Bronchial epithelial cell (primary cell): ENCODE measurements at regions not wholly inside any gene's neighbourhood (a gene's known extent, or its start where the extent isn't known, plus 50 kb on each side); places are given as distances from the start of the nearest gene placed in this dataset.
"Not testable (repeated sequence)": the region's sequence is repeated elsewhere in the genome, so short reads cannot be mapped to it uniquely, and the experiment has no call there.

Experiments
- DNase-seq: peaks from one replicate; pipeline ENCODE4 v3.0.0-alpha.2; 2010; ENCODE audit warnings: low read depth
- FAIRE-seq: peaks from 2 replicates; lab custom pipeline; 2011; peaks lifted over from hg19 to GRCh38; lab: Jason Lieb, UNC
- H3K27me3 ChIP-seq: 2 replicates; pipeline ENCODE4 v1.5.1; 2011; ENCODE audit warnings: low read length; ENCODE audit not compliant: control insufficient read depth, insufficient read depth
- H3K36me3 ChIP-seq: 2 replicates; pipeline ENCODE4 v1.5.1; 2011; ENCODE audit warnings: low read length; ENCODE audit not compliant: control insufficient read depth, insufficient read depth
- H3K4me3 ChIP-seq: 2 replicates; pipeline ENCODE4 v1.5.1; 2011; ENCODE audit warnings: mild to moderate bottlenecking, low read depth, low read length, control low read depth
- TF ChIP-seq, protein P1 (sequence below): IDR thresholded peaks from 2 replicates; pipeline ENCODE4 v1.5.1; 2011; ENCODE audit warnings: mild to moderate bottlenecking, moderate library complexity, low read length, control low read depth, inconsistent platforms; ENCODE audit not compliant: insufficient read depth, severe bottlenecking

DNA sequence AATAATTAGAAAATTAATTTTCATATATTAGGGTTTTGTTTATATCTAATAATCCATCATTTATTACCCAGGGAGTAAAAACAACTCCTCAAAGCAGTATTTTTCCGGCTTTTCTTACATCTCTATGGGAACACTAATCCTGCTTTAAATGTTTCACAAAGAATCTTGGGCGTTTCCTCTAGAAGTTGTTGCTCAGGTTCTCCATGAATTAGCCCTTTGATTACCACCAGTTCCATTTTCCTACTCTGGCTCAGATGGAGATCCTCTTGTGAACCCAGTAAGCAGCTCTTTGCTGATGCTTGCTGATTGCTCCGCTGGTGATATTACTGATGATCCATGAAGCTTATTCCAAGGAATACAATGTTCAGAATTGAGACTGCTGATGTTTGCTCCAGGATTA lies 78.5 kb upstream of the PKP2 start:
- no peaks in the 10 kb centered on the region for H3K27me3 ChIP-seq
- no peaks in the 10 kb centered on the region for H3K36me3 ChIP-seq
- DNase-seq (no peak), FAIRE-seq (no peak)
- no peak overlapping the region for H3K4me3 ChIP-seq
- TF ChIP-seq, protein P1, sequence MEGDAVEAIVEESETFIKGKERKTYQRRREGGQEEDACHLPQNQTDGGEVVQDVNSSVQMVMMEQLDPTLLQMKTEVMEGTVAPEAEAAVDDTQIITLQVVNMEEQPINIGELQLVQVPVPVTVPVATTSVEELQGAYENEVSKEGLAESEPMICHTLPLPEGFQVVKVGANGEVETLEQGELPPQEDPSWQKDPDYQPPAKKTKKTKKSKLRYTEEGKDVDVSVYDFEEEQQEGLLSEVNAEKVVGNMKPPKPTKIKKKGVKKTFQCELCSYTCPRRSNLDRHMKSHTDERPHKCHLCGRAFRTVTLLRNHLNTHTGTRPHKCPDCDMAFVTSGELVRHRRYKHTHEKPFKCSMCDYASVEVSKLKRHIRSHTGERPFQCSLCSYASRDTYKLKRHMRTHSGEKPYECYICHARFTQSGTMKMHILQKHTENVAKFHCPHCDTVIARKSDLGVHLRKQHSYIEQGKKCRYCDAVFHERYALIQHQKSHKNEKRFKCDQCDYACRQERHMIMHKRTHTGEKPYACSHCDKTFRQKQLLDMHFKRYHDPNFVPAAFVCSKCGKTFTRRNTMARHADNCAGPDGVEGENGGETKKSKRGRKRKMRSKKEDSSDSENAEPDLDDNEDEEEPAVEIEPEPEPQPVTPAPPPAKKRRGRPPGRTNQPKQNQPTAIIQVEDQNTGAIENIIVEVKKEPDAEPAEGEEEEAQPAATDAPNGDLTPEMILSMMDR, result no peak

DNA sequence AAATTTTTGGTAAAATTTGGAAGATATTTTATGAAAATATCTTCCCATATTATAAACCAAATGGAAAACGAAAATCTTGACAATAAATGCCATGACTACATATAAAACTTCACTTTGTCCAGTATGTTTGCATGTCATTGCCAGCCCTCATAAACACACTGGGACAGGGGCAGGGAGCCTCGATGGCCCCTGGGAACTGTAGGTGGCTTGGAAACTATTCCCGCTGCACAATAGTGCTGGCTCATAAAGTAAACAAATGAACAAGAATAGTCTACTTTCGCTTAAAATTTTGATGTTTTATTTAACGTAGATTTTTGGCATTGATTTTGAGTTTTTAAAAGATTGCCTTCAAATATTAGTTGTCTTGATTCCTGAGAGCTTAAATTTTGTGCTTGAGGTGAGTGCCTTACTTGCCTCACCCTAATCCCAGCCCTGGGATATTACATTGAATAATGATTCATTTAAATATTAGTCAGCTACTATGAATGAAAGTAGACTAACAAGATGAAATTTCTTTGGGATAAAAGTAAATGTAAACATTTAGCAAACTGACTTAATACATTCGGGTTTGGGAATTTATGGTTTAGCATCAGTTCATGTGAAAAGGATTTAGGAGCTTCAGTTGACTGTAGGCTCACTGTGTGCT lies 74.0 kb upstream of the PKP2 start:
- Histone ChIP-seq H3K27me3 (no peaks in the 10 kb centered on the region), H3K4me3 (no peak overlapping the region), H3K36me3 (no peaks in the 10 kb centered on the region)
- TF ChIP-seq, protein P1, result no peak
- peak; percentile 65 for DNase-seq
- no peak for FAIRE-seq

DNA sequence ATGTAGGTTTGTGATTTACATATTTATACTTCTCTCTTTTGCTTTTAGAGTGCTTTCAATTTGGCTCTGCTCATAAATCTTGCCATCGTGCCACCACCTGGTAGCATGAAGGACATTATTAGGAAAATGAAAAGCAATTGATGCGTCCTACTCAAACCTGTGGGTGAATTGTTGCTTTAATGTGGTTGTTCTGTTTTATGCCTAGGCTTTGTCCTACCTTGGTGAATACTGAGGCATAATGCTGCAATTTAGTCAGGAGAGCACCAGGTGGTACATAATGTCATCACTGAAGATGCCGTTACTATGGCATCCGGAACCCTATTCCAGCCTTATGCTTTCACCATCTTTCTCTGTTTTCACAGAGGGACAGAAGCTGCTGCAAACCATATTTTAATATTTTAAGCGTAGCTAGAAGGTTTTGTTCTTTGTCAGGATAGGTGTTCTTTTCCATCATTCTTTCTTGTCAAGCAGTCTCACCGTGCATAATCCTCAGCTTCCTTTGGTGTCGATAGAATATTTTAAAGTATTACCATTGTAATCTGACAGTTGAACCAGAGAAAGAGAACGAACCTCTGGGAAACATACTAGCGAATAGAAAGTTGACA lies 68.5 kb upstream of the PKP2 start:
- TF ChIP-seq, protein P1, result no peak
- no peak for FAIRE-seq

DNA sequence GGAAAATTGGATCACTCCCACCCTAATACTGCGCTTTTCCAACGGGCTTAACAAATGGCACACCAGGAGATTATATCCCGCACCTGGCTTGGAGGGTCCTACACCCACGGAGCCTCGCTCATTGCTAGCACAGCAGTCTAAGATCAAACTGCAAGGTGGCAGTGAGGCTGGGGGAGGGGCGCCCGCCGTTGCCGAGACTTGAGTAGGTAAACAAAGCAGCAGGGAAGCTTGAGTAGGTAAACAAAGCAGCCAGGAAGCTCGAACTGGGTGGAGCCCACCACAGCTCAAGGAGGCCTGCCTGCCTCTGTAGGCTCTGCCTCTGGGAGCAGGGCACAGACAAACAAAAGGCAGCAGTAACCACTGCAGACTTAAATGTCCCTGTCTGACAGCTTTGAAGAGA lies 59.8 kb upstream of the PKP2 start:
- not testable (repeated sequence) for H3K36me3 ChIP-seq, H3K27me3 ChIP-seq, H3K4me3 ChIP-seq, FAIRE-seq, DNase-seq

More for the DNA sequence above, 68.5 kb upstream of the PKP2 start:
- no peaks in the 10 kb centered on the region for H3K27me3 ChIP-seq
- no peaks in the 10 kb centered on the region for H3K36me3 ChIP-seq
- no peak overlapping the region for H3K4me3 ChIP-seq
- DNase-seq, result no peak

DNA sequence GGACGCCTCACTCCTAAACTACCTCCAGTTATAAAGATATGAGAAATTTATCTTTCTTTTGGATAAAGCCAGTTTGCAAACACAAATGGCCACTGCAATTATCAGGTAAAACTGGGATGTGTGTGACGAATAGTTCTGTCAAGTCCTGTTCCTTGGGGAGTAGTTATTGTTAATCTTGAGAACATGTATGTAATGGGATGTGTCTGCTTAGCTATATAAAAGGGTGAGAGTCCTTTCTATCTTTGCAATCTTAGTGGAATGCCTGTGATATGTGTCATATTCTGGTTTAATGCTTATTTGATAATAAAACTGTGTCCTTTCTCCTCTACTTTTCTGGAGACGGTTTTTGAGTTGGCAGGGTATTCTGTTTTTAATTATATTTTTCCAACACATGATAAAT lies 56.1 kb upstream of the PKP2 start:
- FAIRE-seq (no peak), DNase-seq (no peak)
- no peak overlapping the region for H3K4me3 ChIP-seq
- TF ChIP-seq, protein P1, result no peak
- no peaks in the 10 kb centered on the region for H3K27me3 ChIP-seq
- H3K36me3 ChIP-seq, result no peaks in the 10 kb centered on the region

DNA sequence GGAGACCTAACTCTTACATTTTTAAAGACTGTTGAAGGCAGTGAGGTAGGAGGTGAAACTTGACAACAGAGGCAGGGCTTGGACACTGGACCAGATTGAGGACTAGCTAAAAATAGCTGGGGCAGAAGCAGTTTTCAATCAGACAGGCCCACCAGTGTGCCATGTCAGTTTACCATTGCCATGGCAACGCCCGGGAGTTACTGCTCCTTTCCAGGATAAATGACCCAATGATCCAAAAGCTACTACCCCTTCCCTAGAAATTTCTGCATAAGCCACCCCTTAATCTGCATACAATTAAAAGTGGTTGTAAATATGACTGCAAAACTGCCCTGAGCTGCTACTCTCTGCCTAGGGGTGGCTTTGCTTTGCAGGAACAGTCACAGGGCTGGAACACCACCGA lies 53.2 kb upstream of the PKP2 start:
- Histone ChIP-seq H3K4me3 (no peak overlapping the region), H3K36me3 (no peaks in the 10 kb centered on the region), H3K27me3 (no peaks in the 10 kb centered on the region)
- TF ChIP-seq, protein P1, result no peak
- no peak for DNase-seq
- no peak for FAIRE-seq
